GM18951 (cell line): ENCODE measurements at regions not wholly inside any gene's neighbourhood (a gene's known extent, or its start where the extent isn't known, plus 50 kb on each side); places are given as distances from the start of the nearest gene placed in this dataset.
"Not testable (repeated sequence)": the region's sequence is repeated elsewhere in the genome, so short reads cannot be mapped to it uniquely, and the experiment has no call there.

ENCODE experiments used
- POLR2A ChIP-seq: IDR thresholded peaks from 4 replicates; pipeline ENCODE4 v1.6.1; 2011; ENCODE audit warnings: mild to moderate bottlenecking; ENCODE audit not compliant: insufficient read length, insufficient read depth; ENCODE audit errors: extremely low read depth
- in situ Hi-C: fragments of 300-500 bp; cut with MboI; formaldehyde crosslinking; loops from one replicate; pipeline ENCODE4 v1.12.0; 2022; ENCODE audit warnings: low sequenced_read_pairs, mixed read lengths, inconsistent platforms; ENCODE audit not compliant: unreplicated experiment

DNA sequence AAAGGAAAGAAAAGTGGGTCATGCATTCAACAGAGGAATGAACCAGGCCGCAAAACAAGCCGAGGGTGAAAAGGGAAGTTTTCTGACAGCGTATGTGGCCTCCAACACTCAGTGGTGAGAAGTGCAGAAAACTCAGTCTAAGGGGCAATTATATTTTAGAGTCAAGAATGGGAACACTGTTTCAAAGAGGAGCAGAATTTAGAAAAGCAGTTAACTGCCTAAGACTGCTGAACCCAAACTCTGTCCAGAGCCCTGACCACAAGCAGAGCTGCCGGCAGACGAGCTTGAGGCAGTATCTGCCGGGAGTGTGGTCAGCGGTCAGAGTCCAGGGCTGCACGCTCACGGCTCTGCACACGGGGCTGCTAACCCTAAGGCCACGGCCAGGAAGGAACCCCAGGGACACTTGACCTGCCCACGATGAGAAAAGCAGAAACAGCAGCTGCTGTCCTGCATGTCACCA, 347.0 kb upstream of the ID2 start:
- TF ChIP-seq POLR2A = no peak
- in situ Hi-C loops = no loop called here

GRCh38 chr2:8335801-8336200, 346.1 kb upstream of the ID2 start:
- in situ Hi-C loops = no loop called here

GRCh38 chr2:8337321-8337720, 344.5 kb upstream of the ID2 start:
- in situ Hi-C loops = no loop called here
- TF ChIP-seq POLR2A = no peak

More at GRCh38 chr2:8335801-8336200, 346.1 kb upstream of the ID2 start:
- no peak for TF ChIP-seq POLR2A

- TF ChIP-seq POLR2A = no peak
- in situ Hi-C loops = no loop called here
These were observed 339.4 kb upstream of the ID2 start for GRCh38 chr2:8342407-8342806.

DNA sequence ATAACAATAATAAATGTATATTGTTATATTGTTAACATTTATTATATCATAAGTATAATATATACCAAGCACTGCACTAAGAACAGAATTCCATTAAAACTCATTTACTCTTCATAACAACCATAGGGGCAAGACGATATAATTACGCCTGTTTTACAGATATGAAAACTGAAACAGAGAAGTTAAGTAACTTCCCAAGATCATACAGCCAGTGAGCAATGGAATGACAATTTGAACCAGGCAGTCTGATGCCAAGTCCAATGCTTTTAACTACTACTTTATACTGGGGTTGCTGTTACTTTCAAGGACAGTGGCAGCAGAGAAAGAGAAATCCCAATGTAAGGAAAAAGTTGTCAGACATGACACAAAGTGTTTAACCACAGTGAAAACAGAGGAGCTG, 338.8 kb upstream of the ID2 start:
- TF ChIP-seq POLR2A = no peak
- in situ Hi-C loops = no loop called here

DNA sequence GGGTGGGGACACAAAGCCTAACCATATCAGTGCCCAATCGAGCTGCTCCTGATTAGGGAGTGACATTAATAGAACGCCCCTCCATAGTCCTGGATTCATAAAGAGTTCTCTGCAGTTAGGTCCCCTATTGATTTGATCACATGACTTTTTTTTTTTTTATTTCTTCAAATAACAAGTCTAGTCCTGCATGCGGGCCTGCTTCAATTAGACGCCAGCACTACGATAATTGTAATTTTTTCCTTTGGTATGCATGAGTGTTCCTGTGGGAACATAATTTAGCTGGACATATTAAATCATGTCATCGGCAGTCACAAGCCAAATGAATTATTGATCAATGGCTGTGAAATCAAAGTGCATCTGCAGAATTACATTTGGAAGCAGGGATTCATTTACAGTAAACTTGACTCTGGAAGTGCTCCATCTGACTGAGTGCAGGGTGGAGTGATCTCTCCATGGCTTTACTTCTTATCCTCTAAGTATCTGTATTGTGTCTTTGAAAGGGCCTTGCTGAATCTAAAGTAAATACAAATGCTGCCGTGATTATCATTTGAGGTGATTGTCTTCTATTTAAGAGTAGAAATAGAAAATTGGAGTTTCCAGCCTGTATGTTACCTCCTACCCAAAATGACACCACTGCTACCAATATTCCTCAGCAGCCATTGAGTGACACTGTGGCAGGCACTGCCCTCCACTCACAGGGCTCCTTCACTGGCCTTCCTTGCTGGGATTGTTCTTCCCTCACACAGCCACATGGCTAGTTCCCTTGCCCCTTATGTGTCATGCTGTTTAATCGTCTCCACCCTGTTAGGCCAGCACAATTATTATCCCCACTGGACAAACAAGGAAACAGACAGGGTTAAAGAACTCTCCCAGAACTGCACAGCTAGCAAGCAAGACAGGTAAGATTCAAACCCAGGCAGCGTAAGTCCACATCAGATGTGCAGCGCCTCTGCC, 337.4 kb upstream of the ID2 start:
- TF ChIP-seq POLR2A = no peak
- in situ Hi-C loops = no loop called here

DNA sequence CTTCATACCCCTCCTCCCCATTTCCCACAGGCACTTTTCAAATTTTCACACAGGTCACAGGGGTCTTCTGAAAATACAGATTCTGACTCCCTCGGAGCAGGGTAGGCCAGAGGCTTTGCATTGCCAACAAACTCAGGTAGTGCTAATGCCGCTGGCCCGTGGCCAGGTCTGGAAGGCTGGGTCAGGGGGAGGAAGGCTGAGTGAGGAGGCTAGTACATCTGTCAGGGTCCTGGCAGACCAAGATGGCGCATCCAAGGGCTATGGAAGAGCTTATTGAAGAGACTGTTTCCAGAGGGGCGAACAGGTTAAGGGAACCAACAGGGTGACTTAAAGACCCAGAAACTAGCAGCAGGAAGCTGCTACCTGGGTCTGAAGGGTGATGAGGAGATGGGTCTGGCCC, 336.7 kb upstream of the ID2 start:
- in situ Hi-C loops = no loop called here
- TF ChIP-seq POLR2A = no peak

GRCh38 chr2:8346208-8346607, 335.6 kb upstream of the ID2 start:
- TF ChIP-seq POLR2A = no peak
- in situ Hi-C loops = no loop called here

DNA sequence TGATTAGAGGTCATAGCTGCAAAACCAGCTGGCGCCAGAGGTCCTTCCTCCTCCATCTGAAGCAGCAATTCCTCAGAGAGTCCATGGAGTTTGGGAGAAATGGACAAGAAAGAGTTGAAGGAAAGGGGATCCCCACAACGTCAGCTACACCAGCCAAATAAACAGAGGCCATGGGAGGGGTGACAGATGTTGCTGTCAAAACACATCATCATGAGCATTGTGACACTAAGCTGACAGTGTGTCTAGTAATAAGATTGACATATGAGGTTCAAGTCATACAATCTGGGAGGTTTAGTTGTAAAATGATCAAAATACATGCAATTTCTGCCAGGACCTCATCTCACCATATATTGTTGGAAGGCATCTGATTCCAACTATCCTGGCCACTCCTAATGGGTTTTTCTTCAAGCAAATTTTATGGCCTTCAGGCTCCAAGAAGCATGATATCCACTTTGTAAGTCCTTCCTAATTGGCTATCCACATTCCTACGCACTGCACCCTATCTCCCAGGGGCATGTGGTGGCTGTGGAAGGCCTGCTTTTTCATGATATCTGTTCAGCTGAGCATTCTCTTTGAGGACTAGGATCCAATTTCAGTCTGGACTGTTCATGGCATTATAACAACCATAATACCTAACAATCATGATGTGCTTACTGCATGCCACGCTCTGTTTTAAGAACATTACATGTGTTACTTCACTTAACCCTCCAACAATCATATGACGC, 335.0 kb upstream of the ID2 start:
- in situ Hi-C loops = no loop called here
- TF ChIP-seq POLR2A = no peak

GRCh38 chr2:8348911-8349310, 332.9 kb upstream of the ID2 start:
- in situ Hi-C loops = not testable (repeated sequence)

- in situ Hi-C loops = no loop called here
- no peak for TF ChIP-seq POLR2A
These were observed 329.6 kb upstream of the ID2 start for GRCh38 chr2:8352296-8352695.

DNA sequence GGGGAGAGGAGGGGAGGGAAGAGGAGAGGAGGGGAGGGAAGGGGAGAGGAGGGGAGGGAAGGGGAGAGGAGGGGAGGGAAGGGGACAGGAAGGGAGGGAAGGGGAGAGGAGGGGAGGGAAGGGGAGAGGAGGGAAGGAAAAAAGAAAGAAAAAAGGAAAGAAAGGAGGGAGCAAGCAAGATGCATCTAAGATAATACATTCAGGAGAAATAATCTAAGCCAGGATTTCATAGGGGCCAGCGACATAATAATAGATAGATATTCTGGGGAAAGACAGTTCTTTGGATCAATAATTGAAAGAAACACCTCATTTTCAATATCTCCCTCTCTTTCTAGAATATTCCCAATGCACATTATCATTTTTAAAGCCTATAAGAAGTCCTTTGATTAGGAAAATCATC, 328.9 kb upstream of the ID2 start:
- TF ChIP-seq POLR2A = no peak
- in situ Hi-C loops = no loop called here

- no peak for TF ChIP-seq POLR2A
These were observed 326.6 kb upstream of the ID2 start for GRCh38 chr2:8355102-8355859.

DNA sequence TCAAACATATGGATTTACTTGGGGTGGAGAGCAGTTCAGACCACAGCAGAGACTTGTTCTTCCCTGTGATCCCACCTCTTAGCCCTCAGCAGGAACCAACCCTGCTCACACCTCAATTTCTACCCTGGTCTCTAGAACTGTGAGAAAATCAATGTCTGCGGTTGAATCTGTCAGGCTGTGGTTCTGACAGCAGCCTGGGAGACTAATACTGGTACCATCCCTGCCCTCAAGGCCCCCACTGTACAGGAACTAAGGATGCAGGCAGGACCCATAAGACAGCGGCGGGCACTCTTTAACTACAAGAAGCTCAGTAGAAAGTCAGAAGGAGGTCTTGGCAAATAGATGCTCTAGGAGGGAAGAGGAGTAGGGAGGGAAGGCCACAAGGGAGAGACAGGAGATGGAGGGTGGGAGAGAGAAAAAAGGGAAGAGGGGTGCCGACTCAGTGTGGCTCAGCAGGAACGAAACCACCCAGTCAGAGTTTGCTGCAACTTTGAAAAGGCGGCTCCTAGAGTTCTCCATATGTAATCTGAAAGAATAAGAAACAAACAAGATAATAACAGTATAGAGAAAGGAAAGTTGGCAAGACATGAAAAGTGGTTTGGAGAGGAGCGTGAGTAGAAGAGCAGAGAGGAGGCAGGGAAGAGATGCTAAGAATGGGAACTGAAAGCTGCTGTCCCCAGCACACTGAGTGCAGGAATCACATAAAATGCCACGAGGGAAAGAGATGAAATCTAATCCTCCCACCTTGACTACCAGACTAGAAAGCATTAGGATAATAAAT, 323.9 kb upstream of the ID2 start:
- TF ChIP-seq POLR2A = no peak
- in situ Hi-C loops = no loop called here

More at GRCh38 chr2:8355102-8355859, 326.6 kb upstream of the ID2 start:
- in situ Hi-C loops = no loop called here
